H9 (cell line): ENCODE measurements at regions not wholly inside any gene's neighbourhood (a gene's known extent, or its start where the extent isn't known, plus 50 kb on each side); places are given as distances from the start of the nearest gene placed in this dataset.

Source experiments
- DNase-seq: peaks from one replicate; pipeline ENCODE4 v3.0.0-alpha.2; 2017
- H2AFZ ChIP-seq: one replicate; pipeline ENCODE4 v1.6.1; 2013; ENCODE audit warnings: mild to moderate bottlenecking, low read length, control low read depth, moderate library complexity
- H2AK5ac ChIP-seq: 2 replicates; pipeline ENCODE4 v1.6.1; 2013; ENCODE audit warnings: low read length, control low read depth, mixed read lengths; ENCODE audit not compliant: insufficient read length
- H2BK120ac ChIP-seq: one replicate; pipeline ENCODE4 v1.6.1; 2013; ENCODE audit warnings: low read depth, mild to moderate bottlenecking, low read length, control low read depth, inconsistent platforms; ENCODE audit not compliant: poor library complexity, severe bottlenecking
- H2BK12ac ChIP-seq: 2 replicates; pipeline ENCODE4 v1.6.1; 2013; ENCODE audit warnings: low read length, control low read depth, mixed read lengths, low read depth; ENCODE audit not compliant: insufficient read length
- H2BK15ac ChIP-seq: 2 replicates; pipeline ENCODE4 v1.6.1; 2013; ENCODE audit warnings: low read depth, low read length, control low read depth
- H2BK20ac ChIP-seq: one replicate; pipeline ENCODE4 v1.6.1; 2013; ENCODE audit warnings: low read depth, mild to moderate bottlenecking, low read length, control low read depth, inconsistent platforms; ENCODE audit not compliant: poor library complexity, severe bottlenecking
- H2BK5ac ChIP-seq: 2 replicates; pipeline ENCODE4 v1.6.1; 2013; ENCODE audit warnings: low read length, control low read depth, mixed read lengths; ENCODE audit not compliant: insufficient read length
- H3K14ac ChIP-seq: 2 replicates; pipeline ENCODE4 v1.6.1; 2013; ENCODE audit warnings: low read length, control low read depth; ENCODE audit not compliant: insufficient read depth
- H3K18ac ChIP-seq: 2 replicates; pipeline ENCODE4 v1.6.1; 2013; ENCODE audit warnings: low read depth, mild to moderate bottlenecking, mixed read lengths, low read length, control low read depth; ENCODE audit not compliant: insufficient read length
- H3K23ac ChIP-seq: 2 replicates; pipeline ENCODE4 v1.6.1; 2013; ENCODE audit warnings: low read length, control low read depth, mixed read lengths, low read depth; ENCODE audit not compliant: insufficient read length
- H3K23me2 ChIP-seq: 2 replicates; pipeline ENCODE4 v1.6.1; 2013; ENCODE audit warnings: low read depth, mild to moderate bottlenecking, mixed read lengths, low read length, control low read depth; ENCODE audit not compliant: insufficient read length, poor library complexity, severe bottlenecking
- H3K27ac ChIP-seq: 2 replicates; pipeline ENCODE4 v1.5.1; 2013; ENCODE audit warnings: low read length, control low read depth, mixed read lengths, low read depth; ENCODE audit not compliant: insufficient read length
- H3K27me3 ChIP-seq: 2 replicates; pipeline ENCODE4 v1.6.1; 2013; ENCODE audit warnings: low read length, control low read depth, inconsistent platforms; ENCODE audit not compliant: insufficient read depth
- H3K4ac ChIP-seq: 2 replicates; pipeline ENCODE4 v1.6.1; 2013; ENCODE audit warnings: low read depth, mild to moderate bottlenecking, control low read depth, inconsistent platforms, low read length, moderate library complexity
- H3K4me1 ChIP-seq: 2 replicates; pipeline ENCODE4 v1.6.1; 2013; ENCODE audit warnings: low read length, control low read depth, inconsistent platforms; ENCODE audit not compliant: insufficient read depth
- H3K4me2 ChIP-seq: 2 replicates; pipeline ENCODE4 v1.6.1; 2013; ENCODE audit warnings: low read length, control low read depth, mixed read lengths; ENCODE audit not compliant: insufficient read length, insufficient read depth
- H3K56ac ChIP-seq: 2 replicates; pipeline ENCODE4 v1.6.1; 2013; ENCODE audit warnings: low read depth, mild to moderate bottlenecking, mixed read lengths, low read length, control low read depth; ENCODE audit not compliant: insufficient read length
- H3K79me1 ChIP-seq: 2 replicates; pipeline ENCODE4 v1.6.1; 2013; ENCODE audit warnings: low read depth, mild to moderate bottlenecking, moderate library complexity, low read length, control low read depth, inconsistent platforms; ENCODE audit not compliant: insufficient read depth, poor library complexity, severe bottlenecking
- H3K79me2 ChIP-seq: 2 replicates; pipeline ENCODE4 v1.6.1; 2013; ENCODE audit warnings: low read length, control low read depth, inconsistent platforms; ENCODE audit not compliant: insufficient read depth
- H3K9ac ChIP-seq: 2 replicates; pipeline ENCODE4 v1.6.1; 2013; ENCODE audit warnings: low read length, control low read depth, mixed read lengths; ENCODE audit not compliant: insufficient read length; ENCODE audit errors: extremely low read depth
- H3K9me3 ChIP-seq: one replicate; pipeline ENCODE4 v1.6.1; 2013; ENCODE audit warnings: low read depth, low read length, inconsistent platforms; ENCODE audit not compliant: control insufficient read depth
- H3T11ph ChIP-seq: one replicate; pipeline ENCODE4 v1.6.1; 2013; ENCODE audit warnings: mild to moderate bottlenecking, low read length, control low read depth, inconsistent platforms
- H4K20me1 ChIP-seq: one replicate; pipeline ENCODE4 v1.6.1; 2013; ENCODE audit not compliant: control insufficient read depth, insufficient read length, insufficient read depth
- H4K5ac ChIP-seq: 2 replicates; pipeline ENCODE4 v1.6.1; 2013; ENCODE audit warnings: low read depth, mild to moderate bottlenecking, mixed read lengths, low read length, control low read depth; ENCODE audit not compliant: insufficient read length
- H4K8ac ChIP-seq: replicated peaks from 2 replicates; pipeline ENCODE4 v1.6.1; 2013; ENCODE audit warnings: low read length, control low read depth, mixed read lengths, low read depth; ENCODE audit not compliant: insufficient read length
- H4K91ac ChIP-seq: 2 replicates; pipeline ENCODE4 v1.6.1; 2013; ENCODE audit warnings: low read depth, mild to moderate bottlenecking, moderate library complexity, mixed read lengths, low read length, control low read depth; ENCODE audit not compliant: insufficient read length
- H3K27ac Mint-ChIP-seq, 3 experiments: 2 replicates in 2 of 3; 3 replicates in 1 of 3; pipeline ENCODE4 v1.8.0; 2020 to 2021; ENCODE audit warnings: mixed read lengths in 3 of 3, mild to moderate bottlenecking in 1 of 3, moderate library complexity in 1 of 3
- H3K27me3 Mint-ChIP-seq: 2 replicates; pipeline ENCODE4 v1.8.0; 2021; ENCODE audit warnings: low read depth, mild to moderate bottlenecking, moderate library complexity, mixed read lengths
- H3K36me3 Mint-ChIP-seq, 3 experiments: 2 replicates in 2 of 3; 3 replicates in 1 of 3; pipeline ENCODE4 v1.8.0; 2020 to 2021; ENCODE audit warnings: low read depth in 3 of 3, mixed read lengths in 3 of 3; ENCODE audit not compliant: insufficient read depth in 1 of 3
- H3K4me1 Mint-ChIP-seq, 2 experiments: 2 replicates each; pipeline ENCODE4 v1.8.0; 2020; ENCODE audit warnings: mixed read lengths in 2 of 2
- H3K4me3 Mint-ChIP-seq, 2 experiments: 2 replicates in 1 of 2; 3 replicates in 1 of 2; pipeline ENCODE4 v1.8.0; 2020 to 2021; ENCODE audit warnings: mild to moderate bottlenecking in 2 of 2, mixed read lengths in 2 of 2, moderate library complexity in 1 of 2
- H3K9me3 Mint-ChIP-seq, 2 experiments: 2 replicates in 1 of 2; 3 replicates in 1 of 2; pipeline ENCODE4 v1.8.0; 2020; ENCODE audit warnings: mild to moderate bottlenecking in 2 of 2, mixed read lengths in 2 of 2, moderate library complexity in 1 of 2
- WGBS: extraction: QIAGEN DNeasy Blood & Tissue Kit; methylation state at CpG from one replicate; pipeline ENCODE4 v1.1.7; 2013; ENCODE audit warnings: missing lambda C conversion rate, low lambda C conversion rate, mixed read lengths; ENCODE audit not compliant: insufficient read length; ENCODE audit errors: extremely low coverage; 5-methylcytosine and 5-hydroxymethylcytosine counted together
- TF ChIP-seq, protein P1 (sequence below): fragments of 200-600 bp; sonication (generic); conservative IDR thresholded peaks from 3 replicates; pipeline ENCODE4 v1.8.0; 2021; ENCODE audit warnings: antibody characterized with exemption, mild to moderate bottlenecking

DNA sequence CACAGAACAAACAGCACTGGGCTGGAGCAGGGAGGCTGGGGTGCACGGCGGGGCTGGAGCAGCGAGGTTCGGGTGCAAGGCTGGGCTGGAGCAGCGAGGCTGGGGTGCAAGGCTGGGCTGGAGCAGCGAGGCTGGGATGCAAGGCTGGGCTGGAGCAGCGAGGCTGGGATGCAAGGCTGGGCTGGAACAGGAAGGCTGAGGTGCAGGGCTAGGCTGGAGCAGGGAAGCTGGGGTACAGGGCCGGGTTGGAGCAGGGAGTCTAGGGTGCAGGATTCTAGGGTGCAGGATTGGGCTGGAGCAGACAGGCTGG is 198.5 kb downstream of the BRD1 start:
- Histone ChIP-seq H3K4me2 (no peak overlapping the region), H3K14ac (peak overlapping the region; percentile 35; the same call in 1 of the 2 replicates), H3K27me3 (no peaks in the 10 kb centered on the region), H2BK12ac (no peak overlapping the region), H3K4ac (no peak overlapping the region), H2AK5ac (no peak overlapping the region), H4K20me1 (no peaks in the 10 kb centered on the region), H3K79me1 (no peaks in the 10 kb centered on the region), H2BK5ac (no peak overlapping the region), H2BK20ac (no peak overlapping the region), H3K9me3 (no peaks in the 10 kb centered on the region), H3T11ph (no peak overlapping the region), H3K56ac (no peak overlapping the region), H4K91ac (no peak overlapping the region), H2BK120ac (no peak overlapping the region), H4K8ac (no peak overlapping the region), H2AFZ (no peak overlapping the region), H2BK15ac (no peak overlapping the region), H3K79me2 (no peaks in the 10 kb centered on the region), H3K23ac (no peak overlapping the region), H3K4me1 (peaks cover 3% of the 10 kb centered on the region; the same call in 1 of the 2 replicates), H3K18ac (peak overlapping the region; percentile 15), H3K27ac (no peak overlapping the region), H3K9ac (no peak overlapping the region), H4K5ac (no peak overlapping the region), H3K23me2 (no peaks in the 10 kb centered on the region)
- TF ChIP-seq, protein P1, sequence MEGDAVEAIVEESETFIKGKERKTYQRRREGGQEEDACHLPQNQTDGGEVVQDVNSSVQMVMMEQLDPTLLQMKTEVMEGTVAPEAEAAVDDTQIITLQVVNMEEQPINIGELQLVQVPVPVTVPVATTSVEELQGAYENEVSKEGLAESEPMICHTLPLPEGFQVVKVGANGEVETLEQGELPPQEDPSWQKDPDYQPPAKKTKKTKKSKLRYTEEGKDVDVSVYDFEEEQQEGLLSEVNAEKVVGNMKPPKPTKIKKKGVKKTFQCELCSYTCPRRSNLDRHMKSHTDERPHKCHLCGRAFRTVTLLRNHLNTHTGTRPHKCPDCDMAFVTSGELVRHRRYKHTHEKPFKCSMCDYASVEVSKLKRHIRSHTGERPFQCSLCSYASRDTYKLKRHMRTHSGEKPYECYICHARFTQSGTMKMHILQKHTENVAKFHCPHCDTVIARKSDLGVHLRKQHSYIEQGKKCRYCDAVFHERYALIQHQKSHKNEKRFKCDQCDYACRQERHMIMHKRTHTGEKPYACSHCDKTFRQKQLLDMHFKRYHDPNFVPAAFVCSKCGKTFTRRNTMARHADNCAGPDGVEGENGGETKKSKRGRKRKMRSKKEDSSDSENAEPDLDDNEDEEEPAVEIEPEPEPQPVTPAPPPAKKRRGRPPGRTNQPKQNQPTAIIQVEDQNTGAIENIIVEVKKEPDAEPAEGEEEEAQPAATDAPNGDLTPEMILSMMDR: no peak
- Mint-ChIP-seq H3K4me3 (no peak overlapping the region; a peak in 1 of 5 replicates), H3K4me1 (peaks cover 8 to 17% of the 10 kb centered on the region in 2 experiments), H3K9me3 (no peaks in the 10 kb centered on the region), H3K27ac (peak overlapping the region in 1 of 3 experiments; percentile 28; a peak in 1 of 7 replicates), H3K36me3 (no peaks in the 10 kb centered on the region), H3K27me3 (peaks cover 10% of the 10 kb centered on the region)
- DNase-seq: no peak
- WGBS: no CpG with 5 or more reads among the region's 8 CpGs
